Muscle layer of colon (tissue), 2 donors: ENCODE measurements at regions not wholly inside any gene's neighbourhood (a gene's known extent, or its start where the extent isn't known, plus 50 kb on each side); places are given as distances from the start of the nearest gene placed in this dataset.

ENCODE experiments used
- H3K27ac ChIP-seq: one replicate; pipeline ENCODE4 v1.7.0; 2013; ENCODE audit warnings: low read depth, mild to moderate bottlenecking, low read length, moderate library complexity
- H3K27me3 ChIP-seq, 2 donors: one replicate each; pipeline ENCODE4 v1.7.0; 2013; ENCODE audit warnings: low read length in 2 of 2, mild to moderate bottlenecking in 2 of 2; ENCODE audit not compliant: insufficient read depth in 2 of 2, control insufficient read depth in 1 of 2
- H3K36me3 ChIP-seq: one replicate; pipeline ENCODE4 v1.7.0; 2013; ENCODE audit warnings: mild to moderate bottlenecking, low read length; ENCODE audit not compliant: insufficient read depth
- H3K4me1 ChIP-seq: one replicate; pipeline ENCODE4 v1.7.0; 2013; ENCODE audit warnings: mild to moderate bottlenecking, low read length; ENCODE audit not compliant: insufficient read depth
- H3K4me3 ChIP-seq, 2 donors: one replicate each; pipeline ENCODE4 v1.7.0; 2013; ENCODE audit warnings: low read length in 2 of 2, low read depth in 1 of 2, mild to moderate bottlenecking in 1 of 2, moderate library complexity in 1 of 2
- H3K9ac ChIP-seq: one replicate; pipeline ENCODE4 v1.7.0; 2013; ENCODE audit warnings: low read length
- H3K9me3 ChIP-seq: one replicate; pipeline ENCODE4 v1.7.0; 2013; ENCODE audit warnings: mild to moderate bottlenecking, low read length
- donor health status: abdominal sarcoma.
- donor health status: Adenocarcinoma of cecum.

DNA sequence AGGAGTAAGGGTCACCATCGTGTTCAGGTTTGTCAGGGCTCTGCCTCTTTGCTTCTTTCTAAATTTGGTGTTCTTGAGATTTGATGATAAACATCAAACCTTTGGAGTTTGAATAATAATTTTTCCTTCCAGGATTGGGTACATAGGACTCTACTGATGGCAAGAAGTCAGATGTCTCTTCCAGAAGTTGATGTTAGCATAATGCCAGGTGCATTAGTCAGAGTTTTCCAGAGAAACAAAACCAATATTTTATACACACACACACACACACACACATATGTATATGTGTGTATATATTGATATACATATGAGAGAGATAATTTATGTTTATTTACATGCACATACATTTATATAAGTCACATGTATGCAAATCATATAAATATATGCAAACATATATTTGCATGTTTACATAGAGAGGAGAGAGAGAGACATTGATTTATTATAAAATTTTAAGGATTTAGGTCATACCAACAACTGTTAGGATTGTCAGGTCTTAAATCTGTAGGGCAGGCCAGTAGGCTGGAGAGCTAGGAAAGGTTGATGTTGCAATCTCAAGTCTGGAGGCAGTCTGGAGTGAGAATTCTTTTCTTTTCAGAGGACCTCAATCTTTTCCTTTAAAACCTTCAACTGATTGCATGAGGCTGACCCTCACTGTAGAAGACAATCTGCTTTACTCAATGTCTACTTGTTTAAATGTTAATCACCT lies 199.2 kb downstream of the HLX start:
- Histone ChIP-seq H3K27me3 (no peaks in the 10 kb centered on the region), H3K4me3 (no peak overlapping the region), H3K4me1 (no peaks in the 10 kb centered on the region), H3K27ac (no peak overlapping the region), H3K36me3 (no peaks in the 10 kb centered on the region), H3K9ac (no peak overlapping the region), H3K9me3 (no peaks in the 10 kb centered on the region)

DNA sequence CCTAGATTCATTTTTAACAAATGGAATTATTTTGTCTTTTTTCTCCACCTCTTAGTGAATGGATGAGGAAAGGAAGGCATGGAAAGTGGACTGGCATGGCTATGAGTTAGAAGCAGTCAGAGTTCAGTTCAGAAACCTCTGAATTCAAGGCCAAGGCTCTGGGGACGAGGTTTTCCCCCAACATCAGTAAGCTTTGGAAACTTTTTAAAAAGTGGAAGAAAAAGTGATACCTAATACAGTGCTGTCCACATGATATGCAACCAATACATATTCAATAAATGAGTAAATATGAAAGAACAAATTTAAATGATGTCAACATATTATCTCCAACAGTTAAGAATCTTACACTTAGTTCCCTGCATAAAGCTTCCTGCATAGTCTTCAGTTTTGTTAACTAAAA lies 204.7 kb downstream of the HLX start:
- H3K27ac ChIP-seq: no peak overlapping the region
- no peaks in the 10 kb centered on the region for H3K27me3 ChIP-seq
- H3K9ac ChIP-seq: no peak overlapping the region
- no peaks in the 10 kb centered on the region for H3K36me3 ChIP-seq
- no peaks in the 10 kb centered on the region for H3K4me1 ChIP-seq
- H3K4me3 ChIP-seq: no peak overlapping the region
- no peaks in the 10 kb centered on the region for H3K9me3 ChIP-seq

DNA sequence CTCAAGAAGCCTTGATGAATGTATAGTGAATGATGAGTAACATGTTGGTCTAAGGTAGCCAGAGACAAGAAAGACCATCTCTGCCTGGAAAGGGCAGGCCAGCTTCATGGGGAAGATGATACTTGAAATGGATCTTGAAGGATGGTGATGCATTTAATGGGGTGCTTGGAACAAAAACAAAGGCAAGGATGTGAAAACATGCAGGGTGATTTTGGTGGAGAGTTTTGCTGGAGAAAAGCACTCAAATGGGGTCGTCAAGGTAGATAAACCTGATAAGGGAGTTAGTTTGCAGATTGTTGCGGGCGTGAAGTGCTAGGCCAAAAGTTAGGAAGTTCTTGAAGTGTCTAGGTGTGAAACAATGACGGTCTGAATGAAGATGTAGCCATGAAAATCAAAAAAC lies 205.4 kb downstream of the HLX start:
- Histone ChIP-seq H3K4me3 (no peak overlapping the region), H3K36me3 (no peaks in the 10 kb centered on the region), H3K4me1 (no peaks in the 10 kb centered on the region), H3K9ac (no peak overlapping the region), H3K27me3 (no peaks in the 10 kb centered on the region), H3K27ac (no peak overlapping the region), H3K9me3 (no peaks in the 10 kb centered on the region)

DNA sequence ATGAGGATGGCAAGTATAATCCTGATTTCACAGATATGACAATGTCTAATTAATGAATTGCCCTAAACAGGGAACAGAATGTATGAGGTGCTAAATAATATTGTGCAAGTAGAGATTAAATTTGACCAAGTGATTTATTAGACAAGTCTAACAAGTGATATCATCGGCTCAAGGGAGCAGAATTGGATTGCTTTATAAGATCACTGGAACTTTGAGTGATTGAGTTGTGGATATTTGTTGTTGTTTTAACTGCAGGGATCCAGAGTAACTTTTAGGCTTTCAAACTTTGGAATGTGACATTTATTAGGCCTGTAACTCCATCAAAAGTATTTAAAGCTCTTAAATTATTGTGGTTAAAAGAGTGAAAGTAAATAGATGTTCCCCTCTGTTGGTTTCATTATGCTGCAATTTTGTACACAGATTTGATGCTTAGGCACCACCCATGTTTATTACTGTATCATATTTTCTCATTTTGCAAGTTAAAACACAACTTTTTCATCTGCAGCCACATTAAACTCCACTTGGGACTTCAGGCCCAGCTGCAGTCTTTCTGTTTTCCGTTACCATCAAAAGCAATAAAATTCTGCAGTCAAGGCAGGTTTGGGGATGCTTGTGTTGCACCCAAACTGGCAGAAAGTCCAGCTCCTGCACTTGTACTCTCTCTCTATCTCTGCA lies 206.6 kb downstream of the HLX start:
- H3K27me3 ChIP-seq: no peaks in the 10 kb centered on the region
- no peak overlapping the region for H3K9ac ChIP-seq
- H3K4me1 ChIP-seq: no peaks in the 10 kb centered on the region
- H3K27ac ChIP-seq: no peak overlapping the region
- H3K4me3 ChIP-seq: no peak overlapping the region
- H3K36me3 ChIP-seq: no peaks in the 10 kb centered on the region
- no peaks in the 10 kb centered on the region for H3K9me3 ChIP-seq

DNA sequence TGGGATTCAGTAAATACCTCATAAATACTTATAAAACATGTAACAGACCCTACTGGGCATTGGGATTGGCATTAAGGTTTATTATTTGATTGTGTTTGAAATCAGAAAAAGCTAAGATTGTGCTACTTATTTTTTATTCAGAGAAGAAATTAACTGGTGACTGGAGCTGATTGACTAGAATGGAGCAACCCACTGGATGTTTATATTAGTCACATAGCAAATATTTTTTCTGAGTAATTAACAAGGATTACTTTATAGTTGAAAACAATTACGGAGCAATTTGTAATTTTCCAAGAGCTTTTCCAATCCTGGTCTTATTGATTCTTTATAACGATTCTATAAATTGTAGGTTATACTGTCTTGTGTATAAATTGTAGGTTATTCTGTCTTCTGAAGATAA lies 208.7 kb downstream of the HLX start:
- no peak overlapping the region for H3K27ac ChIP-seq
- no peaks in the 10 kb centered on the region for H3K9me3 ChIP-seq
- no peaks in the 10 kb centered on the region for H3K36me3 ChIP-seq
- H3K27me3 ChIP-seq: no peaks in the 10 kb centered on the region
- no peaks in the 10 kb centered on the region for H3K4me1 ChIP-seq
- H3K4me3 ChIP-seq: no peak overlapping the region
- H3K9ac ChIP-seq: no peak overlapping the region

DNA sequence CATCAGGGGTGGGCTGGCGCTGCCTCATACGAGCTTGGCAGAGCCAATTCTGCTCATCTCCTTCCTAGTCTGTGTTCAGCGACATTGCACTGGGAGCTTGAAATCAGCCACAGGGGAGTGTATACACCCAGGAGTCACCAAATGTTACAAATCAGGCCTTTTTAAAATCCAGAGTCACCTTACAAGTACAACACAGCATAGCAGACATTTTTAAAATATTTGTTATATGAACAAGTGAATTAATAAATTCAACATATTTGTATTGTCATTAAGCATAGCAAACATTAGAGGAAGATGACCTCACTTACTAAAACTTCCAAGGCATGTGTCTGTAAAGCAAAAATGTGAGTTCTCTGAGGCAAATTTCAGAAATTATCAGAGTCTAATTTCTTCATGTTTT lies 210.0 kb downstream of the HLX start:
- Histone ChIP-seq H3K9me3 (no peaks in the 10 kb centered on the region), H3K4me1 (no peaks in the 10 kb centered on the region), H3K36me3 (no peaks in the 10 kb centered on the region), H3K4me3 (no peak overlapping the region), H3K27ac (no peak overlapping the region), H3K27me3 (no peaks in the 10 kb centered on the region), H3K9ac (no peak overlapping the region)

DNA sequence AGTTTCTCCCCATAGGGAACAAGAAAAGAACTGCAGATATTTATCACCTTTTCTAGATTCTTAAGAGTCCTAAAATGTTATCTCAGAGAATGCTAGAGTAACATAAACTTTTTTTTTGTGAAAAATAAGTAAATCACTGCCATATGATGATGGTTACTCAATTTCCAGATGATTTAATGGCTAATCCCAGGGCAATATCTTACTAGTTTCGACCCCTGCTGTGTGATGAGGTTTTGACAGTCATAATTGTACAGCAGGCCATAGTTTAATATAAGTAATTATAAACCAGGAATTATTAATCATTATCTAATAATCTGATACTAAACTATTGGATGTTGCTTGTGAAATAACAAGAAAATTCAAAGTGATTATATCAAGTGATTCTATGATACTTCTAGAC lies 210.6 kb downstream of the HLX start:
- H3K9ac ChIP-seq: no peak overlapping the region
- no peak overlapping the region for H3K4me3 ChIP-seq
- H3K4me1 ChIP-seq: no peaks in the 10 kb centered on the region
- H3K27me3 ChIP-seq: no peaks in the 10 kb centered on the region
- no peaks in the 10 kb centered on the region for H3K36me3 ChIP-seq
- no peaks in the 10 kb centered on the region for H3K9me3 ChIP-seq
- no peak overlapping the region for H3K27ac ChIP-seq

DNA sequence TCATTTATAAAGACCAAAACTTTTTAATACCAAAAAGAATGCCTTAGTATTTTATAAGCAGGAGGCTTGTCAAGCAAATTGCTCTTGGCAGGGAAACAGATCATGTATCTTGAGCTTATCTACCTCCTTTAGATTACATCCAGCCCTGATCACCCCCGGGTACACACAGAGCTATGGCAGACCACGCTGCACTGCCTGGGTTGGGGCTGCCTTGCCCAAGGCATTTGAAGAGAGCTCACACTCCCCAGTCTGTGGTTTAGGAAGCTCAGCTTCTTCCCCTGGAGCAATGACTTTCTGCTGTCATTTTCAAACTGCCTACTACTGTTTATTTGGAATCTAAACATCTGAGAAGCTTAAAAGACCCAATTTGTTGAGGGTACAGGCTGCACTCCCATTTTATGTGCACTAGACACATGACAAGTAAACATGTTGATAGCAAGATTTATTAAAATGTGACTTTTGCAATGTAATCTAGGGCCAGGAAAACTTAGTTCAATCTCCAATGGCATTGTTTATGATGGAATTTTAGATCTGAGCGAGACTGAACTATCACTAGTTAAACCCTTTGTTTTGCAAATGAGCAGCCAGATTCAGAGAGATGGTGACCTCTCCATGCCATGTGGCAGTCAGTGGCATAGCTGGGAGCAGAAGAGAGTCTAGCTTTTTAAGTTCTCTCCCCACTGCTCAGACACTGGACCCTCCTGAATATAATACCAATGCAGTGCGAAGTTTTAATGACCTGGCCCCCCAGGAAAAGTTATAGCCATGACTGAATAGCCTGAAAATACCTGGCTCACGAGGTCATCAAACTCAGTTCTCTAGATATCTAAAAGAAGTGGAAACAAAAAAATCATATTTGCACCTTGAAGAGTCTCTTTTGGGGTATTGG lies 214.9 kb downstream of the HLX start:
- no peaks in the 10 kb centered on the region for H3K27me3 ChIP-seq
- no peak overlapping the region for H3K9ac ChIP-seq
- no peaks in the 10 kb centered on the region for H3K36me3 ChIP-seq
- no peaks in the 10 kb centered on the region for H3K9me3 ChIP-seq
- H3K4me1 ChIP-seq: no peaks in the 10 kb centered on the region
- H3K27ac ChIP-seq: no peak overlapping the region
- H3K4me3 ChIP-seq: no peak overlapping the region

DNA sequence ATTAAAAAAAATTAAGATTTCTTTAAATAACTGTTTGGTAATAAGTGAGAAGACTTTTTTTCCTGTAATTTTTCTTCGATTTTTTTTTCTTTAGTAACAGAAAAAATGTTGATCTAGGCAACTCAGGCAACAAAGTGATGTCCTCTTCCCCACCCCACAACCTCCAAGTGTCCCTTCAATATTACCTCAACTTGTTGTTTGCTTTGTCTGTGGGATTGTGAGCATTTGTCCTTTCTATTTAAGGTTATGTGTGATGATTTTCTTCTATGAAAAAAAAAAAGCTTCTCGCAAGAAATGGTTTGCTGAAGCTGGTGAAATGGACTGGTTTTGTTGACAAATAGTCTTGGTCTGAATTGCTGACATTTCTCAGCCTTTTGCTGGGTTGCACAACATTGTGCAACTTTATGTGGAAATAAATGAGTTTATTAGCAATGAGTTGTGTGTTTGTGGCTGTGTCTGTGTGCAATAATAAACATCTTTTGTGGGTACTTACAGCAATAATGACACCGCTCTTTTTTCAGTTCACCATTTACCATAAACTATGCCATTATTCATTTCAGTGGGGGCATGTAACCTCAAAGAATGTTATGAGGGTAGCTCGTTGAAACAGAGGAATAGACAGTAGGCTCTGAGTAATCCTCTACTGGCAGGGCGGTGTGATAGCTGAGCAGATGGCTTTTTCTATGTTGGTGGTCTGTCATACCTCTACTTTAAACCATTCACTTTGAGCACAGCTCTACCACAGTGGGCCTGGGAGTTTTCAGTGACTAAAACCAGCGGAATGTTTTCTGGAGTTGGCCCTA lies 218.4 kb downstream of the HLX start:
- Histone ChIP-seq H3K27ac (no peak overlapping the region), H3K9ac (no peak overlapping the region), H3K4me1 (peaks cover 17% of the 10 kb centered on the region), H3K27me3 (no peaks in the 10 kb centered on the region), H3K9me3 (no peaks in the 10 kb centered on the region), H3K4me3 (no peak overlapping the region), H3K36me3 (no peaks in the 10 kb centered on the region)

DNA sequence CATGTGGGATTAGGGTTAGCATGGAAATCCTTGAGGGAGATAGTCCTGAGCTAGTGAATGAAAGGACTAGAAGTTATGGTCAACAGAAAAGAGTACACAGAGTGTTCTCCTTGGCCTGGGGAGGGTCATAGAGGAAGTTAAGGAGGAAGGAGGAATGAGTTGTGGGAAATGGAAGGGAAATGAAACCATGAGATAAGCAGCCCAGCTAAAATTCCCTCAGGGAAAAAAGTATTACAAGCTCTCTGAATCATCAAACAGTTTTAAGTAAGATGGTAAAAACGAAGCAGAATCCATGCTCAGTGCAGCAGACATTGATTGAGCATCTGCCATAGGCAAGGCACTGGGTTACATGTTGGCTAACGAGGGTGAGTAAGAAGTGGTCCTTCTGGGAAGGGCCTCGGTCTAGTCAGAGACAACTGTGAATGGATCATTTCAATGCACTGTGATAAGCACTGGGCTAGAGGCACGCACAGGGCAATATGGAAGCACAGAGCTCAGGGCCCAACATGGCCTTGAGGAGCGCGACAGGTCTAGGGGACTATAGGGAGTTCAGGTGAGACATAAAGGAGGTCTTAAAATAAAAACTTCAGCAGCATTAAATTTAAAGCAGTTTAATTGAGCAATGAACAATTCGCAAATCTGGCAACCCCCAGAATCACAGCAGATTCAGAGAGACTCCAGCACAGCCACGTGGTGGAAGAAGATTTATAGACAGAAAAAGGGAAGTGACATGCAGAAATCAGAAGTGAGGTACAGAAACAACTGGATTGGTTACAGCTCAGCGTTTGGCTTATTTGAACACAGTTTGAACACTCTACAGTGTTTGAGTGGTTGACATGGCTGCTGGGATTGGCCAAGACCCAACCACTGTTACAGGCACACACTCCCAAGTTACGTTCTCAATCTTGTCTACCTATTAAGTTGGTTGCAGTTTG lies 219.5 kb downstream of the HLX start:
- no peak overlapping the region for H3K9ac ChIP-seq
- H3K27me3 ChIP-seq: no peaks in the 10 kb centered on the region
- no peak overlapping the region for H3K27ac ChIP-seq
- no peak overlapping the region for H3K4me3 ChIP-seq
- H3K36me3 ChIP-seq: no peaks in the 10 kb centered on the region
- H3K4me1 ChIP-seq: peaks cover 17% of the 10 kb centered on the region
- H3K9me3 ChIP-seq: no peaks in the 10 kb centered on the region
